GM12891 (cell line): ENCODE measurements at regions not wholly inside any gene's neighbourhood (a gene's known extent, or its start where the extent isn't known, plus 50 kb on each side); places are given as distances from the start of the nearest gene placed in this dataset.
"Not testable (repeated sequence)": the region's sequence is repeated elsewhere in the genome, so short reads cannot be mapped to it uniquely, and the experiment has no call there.

Source experiments
- DNase-seq: peaks from one replicate; pipeline ENCODE4 v3.0.0; 2011; ENCODE audit warnings: low spot score; ENCODE audit not compliant: insufficient read length
- FAIRE-seq: peaks from 2 replicates; lab custom pipeline; 2011; peaks lifted over from hg19 to GRCh38; lab: Jason Lieb, UNC
- PAX5 ChIP-seq: IDR thresholded peaks from 2 replicates; pipeline ENCODE4 v1.6.1; 2011; ENCODE audit warnings: low read length, moderate library complexity, mild to moderate bottlenecking; ENCODE audit not compliant: insufficient read depth, severe bottlenecking
- POLR2A ChIP-seq: IDR thresholded peaks from 2 replicates; pipeline ENCODE4 v1.6.1; 2011; ENCODE audit warnings: low read depth, low read length, control low read depth
- POLR2AphosphoS5 ChIP-seq: IDR thresholded peaks from 2 replicates; pipeline ENCODE4 v1.6.1; 2011; ENCODE audit warnings: low read depth, low read length, control low read depth
- POU2F2 ChIP-seq: IDR thresholded peaks from 2 replicates; pipeline ENCODE4 v1.6.1; 2011; ENCODE audit warnings: low read depth, mild to moderate bottlenecking, control low read depth, low read length, moderate library complexity
- SPI1 ChIP-seq: IDR thresholded peaks from 2 replicates; pipeline ENCODE4 v1.6.1; 2011; ENCODE audit warnings: low read depth, low read length, control low read depth
- TAF1 ChIP-seq: IDR thresholded peaks from 2 replicates; pipeline ENCODE4 v1.6.1; 2011; ENCODE audit warnings: low read depth, low read length, control low read depth

- FAIRE-seq = no peak
Measured at GRCh38 chr10:6986927-6987326, 406.9 kb upstream of the PRKCQ start.

GRCh38 chr10:6985644-6986043, 405.6 kb upstream of the PRKCQ start:
- FAIRE-seq (no peak), DNase-seq (no peak)
- TF ChIP-seq TAF1 = no peak

More at GRCh38 chr10:6986927-6987326, 406.9 kb upstream of the PRKCQ start:
- no peak for DNase-seq
- no peak for TF ChIP-seq SPI1

GRCh38 chr10:6984971-6985370, 404.9 kb upstream of the PRKCQ start:
- no peak for FAIRE-seq
- TF ChIP-seq TAF1 (no peak), SPI1 (no peak), PAX5 (no peak), POLR2A (no peak), POU2F2 (no peak), POLR2AphosphoS5 (no peak)
- no peak for DNase-seq

- not testable (repeated sequence) for DNase-seq, FAIRE-seq
Measured at GRCh38 chr10:6984016-6984415, 403.9 kb upstream of the PRKCQ start.

- DNase-seq (no peak), FAIRE-seq (no peak)
Measured at GRCh38 chr10:6980353-6980752, 400.3 kb upstream of the PRKCQ start.

GRCh38 chr10:6979371-6979770, 399.3 kb upstream of the PRKCQ start:
- TF ChIP-seq POLR2A (no peak), POU2F2 (no peak), PAX5 (no peak), SPI1 (no peak), POLR2AphosphoS5 (no peak), TAF1 (no peak)
- FAIRE-seq = no peak
- no peak for DNase-seq

More at GRCh38 chr10:6980353-6980752, 400.3 kb upstream of the PRKCQ start:
- TF ChIP-seq TAF1 (no peak), POU2F2 (no peak), POLR2AphosphoS5 (no peak), PAX5 (no peak), SPI1 (no peak), POLR2A (no peak)

GRCh38 chr10:6978187-6978627, 398.1 kb upstream of the PRKCQ start:
- TF ChIP-seq POU2F2 (no peak), POLR2AphosphoS5 (no peak), TAF1 (no peak), PAX5 (no peak), SPI1 (no peak), POLR2A (no peak)
- no peak for FAIRE-seq

GRCh38 chr10:6977398-6978186, 397.5 kb upstream of the PRKCQ start:
- FAIRE-seq = no peak
- no peak for DNase-seq
- TF ChIP-seq POLR2AphosphoS5 (no peak), POLR2A (no peak)

More at GRCh38 chr10:6978187-6978627, 398.1 kb upstream of the PRKCQ start:
- DNase-seq = no peak

- no peak for TF ChIP-seq POLR2AphosphoS5
- no peak for TF ChIP-seq PAX5
- TF ChIP-seq POU2F2 = no peak
- TF ChIP-seq POLR2A = no peak
- no peak for TF ChIP-seq TAF1
- TF ChIP-seq SPI1 = no peak
- no peak for FAIRE-seq
Measured at GRCh38 chr10:6973899-6974298, 393.8 kb upstream of the PRKCQ start.

GRCh38 chr10:6972226-6972625, 392.1 kb upstream of the PRKCQ start:
- TF ChIP-seq SPI1 (no peak), TAF1 (no peak), POLR2A (no peak), POU2F2 (no peak), POLR2AphosphoS5 (no peak), PAX5 (no peak)
- FAIRE-seq (no peak), DNase-seq (no peak)

More at GRCh38 chr10:6973899-6974298, 393.8 kb upstream of the PRKCQ start:
- no peak for DNase-seq

GRCh38 chr10:6969659-6970058, 389.6 kb upstream of the PRKCQ start:
- FAIRE-seq = no peak
- DNase-seq = no peak
- TF ChIP-seq POU2F2 (no peak), SPI1 (no peak), POLR2A (no peak), PAX5 (no peak), TAF1 (no peak), POLR2AphosphoS5 (no peak)
